ENCODE measurements at regions not wholly inside any gene's neighbourhood (a gene's known extent, or its start where the extent isn't known, plus 50 kb on each side); places are given as distances from the start of the nearest gene placed in this dataset.

DNA sequence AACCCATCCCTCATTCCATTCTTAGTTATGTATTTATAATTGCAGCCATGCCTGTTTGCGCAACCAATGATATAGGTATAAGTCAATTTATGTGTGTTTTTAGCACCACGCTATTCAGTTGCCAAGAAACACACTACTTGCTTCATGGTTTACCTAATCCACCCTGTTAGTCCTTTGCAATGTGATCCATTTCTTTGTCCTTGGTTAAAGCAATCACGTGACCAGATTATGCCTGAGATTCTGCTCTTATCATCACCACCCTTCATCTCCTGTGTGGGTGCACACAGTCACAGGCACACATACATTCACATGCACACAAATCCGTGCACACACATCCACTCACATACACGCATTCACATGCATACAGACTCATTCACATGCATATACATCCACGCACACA lies 52.3 kb upstream of the KCNA5 start:
- Histone ChIP-seq H2AFZ (ENCODE audit: low read depth, low read length) (no peak overlapping the region), H3K4me3 (replicated peaks in 1 of 3; ENCODE audit: insufficient read depth in 1 of 3, low read depth in 1 of 3, low read length in 3 of 3) (no peak overlapping the region), H3K9me3 (replicated peaks; ENCODE audit: control insufficient read depth, insufficient read depth, low read length) (no peaks in the 10 kb centered on the region), H3K36me3 (ENCODE audit: control insufficient read depth in 2 of 2, extremely low read depth in 1 of 2, insufficient read depth in 2 of 2, low read length in 2 of 2) (no peaks in the 10 kb centered on the region), H3K9ac (replicated peaks; ENCODE audit: extremely low read depth, insufficient read depth, low read length) (no peak overlapping the region), H3K9me1 (replicated peaks; ENCODE audit: control insufficient read depth, extremely low read depth, insufficient read depth, low read length) (no peaks in the 10 kb centered on the region), H3K79me2 (ENCODE audit: control insufficient read depth, insufficient read depth, low read length) (no peaks in the 10 kb centered on the region), H3K4me1 (ENCODE audit: control insufficient read depth, extremely low read depth, insufficient read depth, low read length) (no peaks in the 10 kb centered on the region), H3K27ac (ENCODE audit: insufficient read depth, low read depth, low read length) (no peak overlapping the region), H3K4me2 (ENCODE audit: insufficient read depth, low read length) (no peak overlapping the region), H4K20me1 (replicated peaks; ENCODE audit: control insufficient read depth, extremely low read depth, insufficient read depth, low read length) (no peaks in the 10 kb centered on the region), H3K27me3 (ENCODE audit: control insufficient read depth in 2 of 2, insufficient read depth in 2 of 2, low read length in 2 of 2) (peaks cover 0 to 1% of the 10 kb centered on the region in 2 experiments)
- no TSS peak for BruUV-seq (replicated peaks)
- ChIA-PET CTCF (no interaction called here), POLR2A (no interaction called here)
- no peak for TF ChIP-seq FOS (IDR thresholded peaks at IDR 0.05; ENCODE audit: borderline replicate concordance, insufficient read depth, low read length)
- no peak for TF ChIP-seq JUN (IDR thresholded peaks at IDR 0.05; ENCODE audit: borderline replicate concordance, insufficient read depth, insufficient read length, low read depth)
- TF ChIP-seq, protein P1, sequence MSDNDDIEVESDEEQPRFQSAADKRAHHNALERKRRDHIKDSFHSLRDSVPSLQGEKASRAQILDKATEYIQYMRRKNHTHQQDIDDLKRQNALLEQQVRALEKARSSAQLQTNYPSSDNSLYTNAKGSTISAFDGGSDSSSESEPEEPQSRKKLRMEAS (IDR thresholded peaks at IDR 0.05; ENCODE audit: insufficient read depth, insufficient read length), result no peak
- no peak for TF ChIP-seq MYC (IDR thresholded peaks at IDR 0.05; ENCODE audit: low read depth, low read length)
- TF ChIP-seq, protein P2, sequence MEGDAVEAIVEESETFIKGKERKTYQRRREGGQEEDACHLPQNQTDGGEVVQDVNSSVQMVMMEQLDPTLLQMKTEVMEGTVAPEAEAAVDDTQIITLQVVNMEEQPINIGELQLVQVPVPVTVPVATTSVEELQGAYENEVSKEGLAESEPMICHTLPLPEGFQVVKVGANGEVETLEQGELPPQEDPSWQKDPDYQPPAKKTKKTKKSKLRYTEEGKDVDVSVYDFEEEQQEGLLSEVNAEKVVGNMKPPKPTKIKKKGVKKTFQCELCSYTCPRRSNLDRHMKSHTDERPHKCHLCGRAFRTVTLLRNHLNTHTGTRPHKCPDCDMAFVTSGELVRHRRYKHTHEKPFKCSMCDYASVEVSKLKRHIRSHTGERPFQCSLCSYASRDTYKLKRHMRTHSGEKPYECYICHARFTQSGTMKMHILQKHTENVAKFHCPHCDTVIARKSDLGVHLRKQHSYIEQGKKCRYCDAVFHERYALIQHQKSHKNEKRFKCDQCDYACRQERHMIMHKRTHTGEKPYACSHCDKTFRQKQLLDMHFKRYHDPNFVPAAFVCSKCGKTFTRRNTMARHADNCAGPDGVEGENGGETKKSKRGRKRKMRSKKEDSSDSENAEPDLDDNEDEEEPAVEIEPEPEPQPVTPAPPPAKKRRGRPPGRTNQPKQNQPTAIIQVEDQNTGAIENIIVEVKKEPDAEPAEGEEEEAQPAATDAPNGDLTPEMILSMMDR (IDR thresholded peaks at IDR 0.05; ENCODE audit: extremely low read depth in 1 of 2, insufficient read depth in 1 of 2, low read depth in 1 of 2, low read length in 2 of 2), result no peak
- no peak for TF ChIP-seq EZH2 (IDR thresholded peaks at IDR 0.05; ENCODE audit: borderline replicate concordance, low read depth, low read length, severe bottlenecking)
- no peak for TF ChIP-seq POLR2A (IDR thresholded peaks at IDR 0.05; ENCODE audit: low read depth, low read length)
- no peak for TF ChIP-seq GATA2 (IDR thresholded peaks at IDR 0.05; ENCODE audit: insufficient read depth, insufficient read length, low read depth, low read length)
- DNase-seq (ENCODE audit: low read depth, low spot score) (no peak), FAIRE-seq (no peak)
- dilution Hi-C loops (cut with MboI; ENCODE audit: extremely low pct_ligation_motif_present, low sequenced_read_pairs), result no loop called here
- intact Hi-C loops (cut with micrococcal nuclease), result no loop called here
